HG03442 (cell line): ENCODE measurements at regions not wholly inside any gene's neighbourhood (a gene's known extent, or its start where the extent isn't known, plus 50 kb on each side); places are given as distances from the start of the nearest gene placed in this dataset.
"Not testable (repeated sequence)": the region's sequence is repeated elsewhere in the genome, so short reads cannot be mapped to it uniquely, and the experiment has no call there.

Experiments
- ATAC-seq: cut with Tn5 transposase; IDR thresholded peaks from one replicate; pipeline ENCODE4 v1.9.1; 2021; ENCODE audit warnings: mild to moderate bottlenecking, moderate library complexity; ENCODE audit not compliant: unreplicated experiment

DNA sequence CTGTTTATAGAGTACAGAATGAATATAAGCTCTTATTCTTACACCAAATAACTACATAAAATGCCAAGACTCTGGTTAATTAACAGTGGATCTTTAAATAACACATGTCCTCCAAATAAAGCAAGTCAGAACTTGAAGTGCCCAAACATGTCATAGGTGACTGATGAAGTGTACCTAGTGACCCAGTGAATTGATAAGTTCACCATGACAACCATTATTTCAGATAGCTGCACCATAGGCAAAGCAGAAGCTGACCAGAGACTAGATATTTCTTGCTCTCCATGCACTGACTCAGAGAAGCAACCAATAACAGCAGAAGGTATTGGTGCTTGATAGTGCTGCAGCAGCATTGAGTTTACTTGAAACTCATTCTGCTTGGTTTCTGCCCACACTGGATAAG is 192.1 kb downstream of the DUSP10 start:
- ATAC-seq, result no peak

DNA sequence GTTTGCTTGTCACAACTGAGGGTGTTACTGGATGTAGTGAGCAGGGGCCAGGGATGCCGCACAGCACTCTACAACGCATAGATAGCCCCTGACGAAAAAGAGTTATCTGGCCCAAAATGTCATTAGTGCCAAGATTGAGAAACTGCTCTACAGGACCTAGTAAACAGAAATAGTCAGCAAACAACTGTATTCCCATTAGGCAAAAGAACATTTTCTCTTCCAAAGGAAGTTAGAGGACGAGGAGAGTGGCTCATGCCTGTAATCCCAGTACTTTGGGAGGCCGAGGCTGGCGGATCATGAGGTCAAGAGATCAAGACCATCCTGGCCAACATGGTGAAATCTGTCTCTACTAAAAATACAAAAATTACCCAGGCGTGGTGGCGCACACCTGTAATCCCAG is 189.1 kb downstream of the DUSP10 start:
- not testable (repeated sequence) for ATAC-seq

DNA sequence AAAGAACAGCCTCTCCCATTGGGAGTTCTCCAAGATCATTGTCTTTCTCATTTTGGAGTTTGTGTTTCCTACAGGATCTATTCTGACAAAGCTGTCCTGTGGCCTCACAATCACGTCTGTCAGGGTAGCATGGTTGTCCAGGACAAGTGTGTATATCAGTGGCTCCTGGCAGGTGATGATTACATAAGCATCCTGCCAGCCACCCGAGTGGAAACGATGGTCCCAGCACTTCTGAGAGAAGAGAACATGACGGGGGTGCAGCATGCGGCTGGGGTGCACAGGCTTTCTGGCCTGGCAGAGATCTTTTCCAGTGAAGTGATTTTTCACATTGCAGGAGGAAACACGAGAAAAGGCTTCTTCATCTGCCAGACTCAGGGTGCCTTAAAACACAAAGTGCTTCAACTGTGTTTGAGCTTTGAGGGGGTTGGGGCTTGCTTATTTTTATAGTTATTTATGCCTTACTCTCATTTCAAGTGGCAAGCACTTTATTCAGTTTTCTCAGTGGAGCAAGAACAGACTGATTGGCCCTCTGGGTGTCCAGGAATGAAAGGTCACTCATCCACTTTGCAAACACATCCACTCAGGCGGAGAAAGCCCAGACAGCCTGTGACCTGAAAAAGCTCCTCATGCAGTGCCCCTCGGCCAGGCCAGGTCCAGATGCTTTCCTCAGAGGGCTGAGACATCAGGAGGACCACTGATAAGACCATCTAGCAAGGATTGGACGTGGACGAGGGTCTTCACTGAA is 186.0 kb downstream of the DUSP10 start:
- no peak for ATAC-seq

DNA sequence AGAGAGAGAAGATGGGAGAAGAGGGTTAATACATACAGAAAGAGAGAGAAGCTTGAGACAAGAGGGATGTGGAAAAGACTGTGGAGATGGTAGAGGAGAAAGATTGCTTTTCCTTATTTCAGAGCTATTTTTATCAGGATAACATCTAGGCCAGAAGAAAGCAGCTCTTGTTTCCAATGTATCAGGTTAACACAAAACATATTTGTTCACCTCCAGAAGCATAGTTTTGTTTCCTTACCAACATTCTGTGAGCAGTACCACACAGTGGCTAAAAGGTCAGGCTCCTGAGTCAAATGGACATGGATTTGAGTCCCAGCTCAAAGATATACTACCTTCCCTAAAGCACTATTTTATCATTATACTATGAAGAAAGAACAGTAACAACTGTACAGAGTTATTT is 185.5 kb downstream of the DUSP10 start:
- ATAC-seq, result no peak

DNA sequence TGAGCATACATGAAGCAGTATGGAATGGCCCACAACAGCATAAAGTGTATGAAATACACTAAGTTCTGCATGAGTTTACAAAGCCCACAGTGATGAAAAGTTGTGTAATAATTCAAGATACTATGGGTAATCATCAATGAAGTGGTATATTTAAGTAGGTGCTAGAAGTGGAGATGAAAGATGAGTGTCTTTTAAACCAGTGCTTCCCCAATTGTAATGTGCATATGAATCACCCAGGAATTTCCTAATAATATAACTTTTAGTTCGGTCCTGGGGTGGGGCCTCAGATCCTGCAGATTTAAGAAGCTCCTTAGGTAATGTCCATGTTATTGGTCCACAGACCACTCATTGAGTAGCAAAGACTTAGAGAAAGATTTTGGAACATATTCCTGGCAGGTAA is 184.9 kb downstream of the DUSP10 start:
- ATAC-seq, result no peak

DNA sequence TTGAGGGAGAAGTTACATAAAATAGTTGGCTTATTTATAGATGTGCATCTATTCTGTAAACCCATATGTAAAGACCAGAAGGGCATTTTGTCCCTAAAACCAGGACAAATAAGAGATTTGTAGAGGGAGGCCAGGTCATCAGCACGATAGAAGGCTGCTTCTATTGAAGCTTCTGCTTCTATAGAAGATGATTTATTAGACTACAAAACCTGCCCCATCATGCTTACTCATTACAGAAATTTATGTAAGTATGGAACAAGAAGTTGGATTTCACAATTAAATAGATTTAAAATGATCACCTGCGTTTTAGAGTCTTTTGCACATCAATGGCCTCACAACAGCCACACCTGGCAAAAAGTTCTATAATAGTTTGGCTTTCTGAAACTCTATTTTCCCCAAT is 183.5 kb downstream of the DUSP10 start:
- ATAC-seq, result no peak

DNA sequence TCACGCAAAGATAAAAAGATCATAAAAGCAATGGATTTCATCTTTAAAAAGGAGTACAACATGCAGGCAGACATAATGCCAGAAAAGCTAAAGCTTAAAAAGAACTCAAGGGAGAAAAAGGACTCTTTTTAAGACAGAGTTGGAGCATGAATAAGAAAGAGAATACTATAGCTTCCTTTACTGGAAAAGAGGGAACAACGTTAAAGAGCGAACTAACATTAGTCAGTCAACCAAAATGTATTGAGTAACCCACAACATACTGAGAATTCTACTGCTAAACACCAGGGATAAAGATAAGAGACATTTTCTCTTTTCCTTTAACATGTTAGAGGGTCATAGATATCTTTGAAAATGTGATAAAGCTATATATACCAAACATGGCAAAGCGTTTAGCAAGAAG is 182.0 kb downstream of the DUSP10 start:
- ATAC-seq, result no peak

DNA sequence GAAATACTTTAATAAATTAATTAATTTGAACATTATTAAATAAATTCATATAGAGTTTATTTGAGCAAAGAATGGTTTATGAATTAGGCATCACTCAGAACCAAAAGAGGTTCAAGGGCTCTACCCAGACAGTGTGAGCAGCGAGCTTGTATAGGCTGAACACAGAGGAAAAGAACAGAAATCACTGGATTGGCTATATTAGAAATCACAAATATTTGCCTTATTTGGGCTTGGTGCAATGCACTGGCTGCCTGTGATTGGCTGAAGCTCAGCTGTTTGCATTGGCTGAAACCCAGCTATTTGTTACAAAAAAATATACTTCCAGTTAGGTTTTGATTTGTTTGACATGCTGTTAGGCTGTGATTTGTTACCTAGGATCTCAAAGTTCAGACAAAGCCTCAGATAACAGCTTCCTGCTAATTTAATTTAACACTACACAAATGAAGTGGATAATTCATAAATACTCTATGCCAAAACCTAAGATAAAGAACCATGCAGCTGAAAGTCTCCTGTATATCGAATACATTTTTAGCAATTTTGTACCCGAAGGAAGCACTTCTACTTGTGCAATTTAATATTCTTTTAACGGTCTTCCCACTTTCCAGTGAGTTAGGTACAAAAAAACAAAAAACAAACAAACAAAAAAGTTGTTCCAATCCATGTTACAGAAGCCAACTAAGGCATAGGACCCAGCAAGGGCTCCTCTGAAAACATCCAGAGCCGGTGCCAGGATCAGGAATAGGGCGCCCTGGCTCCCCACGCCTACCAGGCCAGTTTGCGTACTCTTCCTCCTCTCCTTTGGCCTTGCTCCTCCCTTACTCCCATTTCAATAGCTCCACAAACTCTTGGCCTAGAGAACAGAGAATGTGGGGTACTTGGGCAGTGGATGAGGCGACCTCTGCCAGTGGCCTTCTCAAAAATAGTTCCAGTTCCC is 179.1 kb downstream of the DUSP10 start:
- no peak for ATAC-seq

DNA sequence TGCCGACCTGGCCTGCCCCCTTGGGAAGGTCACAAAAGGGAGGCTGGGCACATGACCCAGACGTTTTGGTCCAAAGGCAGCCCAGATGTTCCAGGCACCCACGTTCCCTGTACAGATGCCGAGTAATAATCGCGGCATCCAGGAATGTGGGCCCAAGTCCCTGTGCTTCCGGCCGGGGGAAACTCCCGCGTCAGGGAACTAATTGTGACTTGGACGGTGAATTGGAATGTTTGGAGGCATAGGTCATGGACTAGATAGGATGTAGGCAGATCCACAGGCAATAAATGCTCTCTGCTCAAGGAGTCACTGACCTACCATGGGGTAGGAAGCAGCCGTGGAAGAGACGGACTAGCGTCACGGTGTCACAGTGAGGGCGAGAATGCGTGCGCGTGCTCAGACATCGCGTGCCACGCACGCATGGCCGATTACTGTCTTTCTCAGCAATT is 178.4 kb downstream of the DUSP10 start:
- ATAC-seq, result no peak

DNA sequence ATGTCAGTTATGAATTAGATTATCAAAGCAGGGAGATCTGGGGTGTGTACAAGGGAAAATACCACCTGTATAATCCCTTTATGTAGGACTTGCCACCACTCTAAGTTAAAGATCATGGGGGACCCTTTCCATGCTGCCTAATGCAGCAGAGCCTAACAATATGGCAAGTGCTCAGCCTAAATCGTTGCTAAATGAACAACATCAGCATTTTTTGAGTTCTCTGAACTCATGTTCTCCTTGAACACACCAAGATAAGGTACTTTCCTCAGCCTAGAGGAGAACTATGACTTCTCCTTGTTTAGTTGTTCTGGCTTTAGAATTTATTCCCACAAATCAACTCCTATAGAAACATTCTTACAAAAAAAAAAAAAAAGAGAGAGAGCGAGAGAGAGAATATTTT is 177.0 kb downstream of the DUSP10 start:
- ATAC-seq, result no peak

DNA sequence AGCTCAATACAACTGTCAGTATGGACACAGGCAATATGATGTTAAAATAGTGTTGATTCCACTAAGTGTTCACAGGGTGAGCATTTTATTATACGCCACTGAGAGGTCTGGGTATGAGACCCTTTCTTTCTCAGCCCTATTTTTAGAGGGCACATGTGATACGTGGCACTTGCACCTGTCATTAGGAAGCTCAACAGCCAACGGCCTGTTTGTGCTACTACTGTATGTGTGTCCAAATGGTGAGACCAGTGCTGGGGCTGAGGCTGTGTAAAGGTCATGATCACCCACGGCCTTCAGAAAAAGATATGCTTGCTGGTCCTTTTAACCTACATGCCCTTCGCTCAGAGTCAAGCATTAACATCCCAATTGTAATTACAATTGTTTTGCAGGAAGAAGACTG is 176.2 kb downstream of the DUSP10 start:
- ATAC-seq, result no peak

DNA sequence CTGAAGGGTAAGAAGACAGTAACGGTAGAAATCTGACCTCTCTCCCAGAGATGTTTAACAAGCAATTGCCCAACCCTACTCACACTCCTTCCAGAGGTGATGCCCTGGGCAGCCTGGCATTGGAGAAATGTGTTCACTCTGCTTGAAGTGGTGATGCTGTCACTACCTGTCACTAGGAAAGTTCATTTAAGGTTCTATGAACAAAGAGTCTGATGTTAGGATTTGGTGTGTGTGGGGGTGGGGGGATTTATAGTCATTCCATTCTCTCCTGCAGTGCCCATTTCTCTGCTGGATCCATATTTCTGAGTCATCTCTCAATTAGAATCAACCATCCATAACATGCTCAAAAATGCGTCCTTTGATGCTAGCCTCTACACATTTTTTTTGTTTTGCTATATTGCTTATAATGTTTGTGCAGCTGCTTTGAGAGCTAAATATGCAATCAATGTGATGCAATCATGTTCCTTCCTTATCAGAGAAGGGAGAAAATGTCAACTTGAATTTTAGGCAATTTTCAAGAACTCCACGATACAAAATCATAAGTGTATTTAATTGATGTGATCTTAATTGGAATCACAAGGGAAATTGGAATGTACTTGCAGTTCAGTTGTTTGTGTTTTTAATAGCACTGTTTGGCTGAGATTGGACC is 173.9 kb downstream of the DUSP10 start:
- no peak for ATAC-seq

DNA sequence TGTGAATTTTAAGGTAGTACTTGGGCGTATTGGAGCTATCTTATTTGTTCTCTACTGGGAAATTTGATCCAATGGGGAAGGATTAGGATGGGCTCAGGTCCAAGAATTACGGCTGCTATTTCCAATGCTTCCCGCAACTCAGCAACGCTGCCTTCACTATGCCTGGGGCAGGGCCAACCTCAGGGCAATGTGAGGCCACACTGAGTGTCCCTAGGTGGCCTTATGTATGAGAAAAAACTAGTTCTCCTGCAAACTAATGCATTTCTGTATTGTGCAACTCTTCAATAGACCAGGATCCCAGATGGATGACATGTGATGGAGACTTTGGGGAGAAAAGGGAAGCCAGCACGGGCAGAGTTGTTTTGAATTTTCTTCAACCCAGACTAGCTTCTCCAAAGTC is 168.1 kb downstream of the DUSP10 start:
- ATAC-seq, result no peak

DNA sequence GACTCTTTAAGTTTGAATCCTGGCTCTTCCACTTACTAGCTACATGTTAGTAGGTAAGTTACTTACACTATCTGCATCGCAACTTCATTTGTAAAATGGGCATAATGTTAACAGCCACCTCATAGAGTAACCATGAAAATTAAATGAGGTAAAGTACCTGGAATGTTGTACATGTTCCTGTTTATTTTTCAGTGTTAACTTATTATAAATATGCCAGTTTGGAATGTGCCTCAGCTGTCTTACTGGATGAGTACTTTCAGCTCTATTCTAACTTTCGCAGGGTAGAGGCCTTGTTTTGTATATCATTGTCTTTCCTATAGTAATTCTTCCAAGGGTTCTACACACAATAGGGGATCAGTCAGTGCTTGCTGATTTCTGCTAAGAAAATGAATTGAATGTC is 167.4 kb downstream of the DUSP10 start:
- ATAC-seq, result no peak

DNA sequence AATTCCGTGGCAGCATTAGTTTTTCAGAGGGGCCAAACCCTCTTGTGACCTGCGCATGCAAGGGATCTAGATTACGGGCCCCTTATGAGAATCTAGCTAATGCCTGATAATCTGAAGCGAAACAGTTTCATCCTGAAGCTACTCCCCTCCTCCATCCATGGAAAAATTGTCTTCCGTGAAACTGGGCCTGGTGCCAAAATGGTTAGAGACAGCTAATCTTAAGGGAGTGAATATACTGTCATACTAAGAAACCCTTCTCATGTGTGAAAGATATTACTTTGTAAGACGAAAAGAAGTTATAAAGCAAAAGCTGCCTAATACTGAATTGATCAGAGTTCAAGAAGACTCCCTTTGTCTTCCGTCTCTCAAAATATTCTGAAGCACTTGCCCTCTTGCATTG is 166.3 kb downstream of the DUSP10 start:
- no peak for ATAC-seq

DNA sequence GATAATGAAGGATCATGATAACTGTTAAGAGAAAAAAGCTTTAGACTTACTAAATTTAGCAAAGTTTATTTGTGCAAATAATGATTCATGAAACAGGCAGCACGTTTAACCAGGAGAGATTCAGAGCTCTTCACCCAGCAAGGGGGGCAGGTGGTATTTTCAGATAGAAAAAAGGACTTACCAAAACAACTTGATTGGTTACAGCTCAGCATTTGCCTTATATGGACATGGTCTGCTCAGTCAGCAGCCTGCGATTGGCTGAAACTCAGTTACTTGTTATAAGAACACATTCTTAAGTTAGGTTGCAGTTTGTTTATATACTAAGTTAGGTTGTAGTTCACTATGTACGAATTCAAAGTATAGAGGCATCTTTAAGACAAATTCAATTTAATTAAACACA is 165.6 kb downstream of the DUSP10 start:
- no peak for ATAC-seq

DNA sequence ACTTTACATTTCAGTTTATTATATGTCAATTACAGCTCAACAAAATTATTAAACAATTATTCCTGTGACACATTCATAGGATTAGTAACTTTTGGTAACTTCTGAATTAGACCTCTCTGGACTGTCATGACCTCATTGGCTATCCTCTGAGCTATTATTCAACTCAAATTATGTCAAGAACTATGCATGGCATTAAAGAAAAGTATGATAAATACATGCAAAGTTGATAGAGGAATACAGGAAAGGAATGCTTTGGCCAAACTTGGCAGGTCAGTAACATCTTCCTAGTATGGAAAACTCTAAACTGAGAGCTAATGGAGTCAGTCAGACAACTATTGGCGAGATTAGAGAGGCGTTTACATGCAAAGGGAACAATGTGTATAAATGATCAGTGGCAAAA is 158.4 kb downstream of the DUSP10 start:
- no peak for ATAC-seq

DNA sequence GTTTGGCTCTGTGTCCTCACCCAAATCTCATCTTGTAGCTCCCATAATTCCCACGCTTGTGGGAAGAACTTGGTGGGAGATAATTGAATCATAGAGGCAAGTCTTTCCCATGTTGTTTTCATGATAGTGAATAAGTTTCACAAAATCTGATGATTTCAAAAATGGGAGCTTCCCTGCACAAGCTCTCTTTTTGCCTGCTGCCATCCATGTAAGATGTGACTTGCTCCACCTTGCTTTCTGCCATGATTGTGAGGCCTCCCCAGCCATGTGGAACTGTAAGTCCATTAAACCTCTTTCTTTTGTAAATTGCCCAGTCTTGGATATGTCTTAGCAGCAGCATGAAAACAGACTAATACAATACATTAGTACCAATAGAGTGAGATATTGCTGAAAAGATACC is 154.9 kb downstream of the DUSP10 start:
- not testable (repeated sequence) for ATAC-seq

DNA sequence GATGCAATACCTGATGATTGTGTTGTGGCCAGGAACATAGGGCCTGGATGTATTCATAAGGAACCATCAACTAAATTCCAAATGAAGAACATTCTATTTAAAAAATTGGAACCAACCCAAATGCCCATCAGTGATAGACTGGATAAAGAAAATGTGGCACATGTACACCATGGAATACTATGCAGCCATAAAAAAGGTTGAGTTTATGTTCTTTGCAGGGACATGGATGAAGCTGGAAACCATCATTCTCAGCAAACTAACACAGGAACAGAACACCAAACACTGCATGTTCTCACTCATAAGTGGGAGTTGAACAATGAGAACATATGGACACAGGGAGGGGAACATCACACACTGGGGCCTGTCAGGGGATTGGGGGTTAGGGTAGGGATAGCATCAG is 150.6 kb downstream of the DUSP10 start:
- not testable (repeated sequence) for ATAC-seq

DNA sequence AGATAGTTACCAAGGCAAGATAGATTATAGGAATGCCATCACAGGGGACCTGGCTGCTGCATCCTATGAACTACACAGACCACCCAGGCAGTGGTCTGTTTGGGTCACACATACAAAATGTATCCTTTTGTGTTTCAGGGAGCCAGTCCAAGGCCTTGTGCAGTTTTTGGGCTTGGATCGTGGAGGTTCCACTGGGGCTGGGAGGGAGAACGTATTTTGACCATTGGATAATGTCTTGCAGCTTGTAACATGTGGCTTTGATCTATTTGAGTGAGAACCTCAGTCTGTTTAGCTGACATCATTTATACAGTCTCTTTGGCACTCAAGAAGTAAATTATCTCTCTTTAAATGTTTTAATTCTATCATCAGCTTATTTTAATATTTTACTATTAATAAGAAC is 147.3 kb downstream of the DUSP10 start:
- ATAC-seq, result no peak

DNA sequence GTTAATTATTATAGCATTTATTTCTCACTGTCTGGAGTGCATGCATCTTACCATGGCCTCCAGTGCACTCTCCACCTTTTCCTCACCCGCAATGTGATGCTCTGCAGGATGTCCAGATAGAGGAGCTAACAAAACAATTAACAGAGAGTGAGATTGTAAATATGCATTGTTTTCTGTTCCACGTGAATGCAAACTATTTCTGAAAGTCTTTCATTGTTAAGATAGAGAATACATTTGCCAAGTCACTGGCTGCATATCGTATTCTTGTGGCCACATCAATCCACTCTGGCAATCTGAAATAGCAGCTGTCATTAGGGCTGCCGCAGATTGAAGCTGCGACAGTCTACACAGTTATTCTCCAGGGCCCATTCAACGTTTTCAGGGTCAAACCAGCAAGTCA is 143.8 kb downstream of the DUSP10 start:
- ATAC-seq, result no peak

DNA sequence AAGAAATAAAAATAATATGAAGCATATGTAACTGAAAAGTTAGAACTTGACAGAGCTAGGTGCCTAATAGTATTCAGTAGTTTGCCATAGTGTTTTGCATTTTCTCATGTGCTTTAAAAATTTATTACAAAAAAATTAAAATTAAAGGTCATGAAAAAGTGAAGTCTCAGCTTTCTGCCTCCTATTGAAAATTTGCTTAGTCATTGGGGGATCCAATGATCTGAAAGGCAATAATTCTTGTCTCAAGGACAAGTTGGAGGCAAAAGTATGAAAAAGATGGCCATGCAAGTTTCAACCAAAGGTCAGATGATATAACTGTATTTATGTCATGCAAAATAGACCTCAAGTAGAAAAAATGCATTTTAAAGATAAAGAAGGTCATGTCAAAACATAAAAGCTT is 140.7 kb downstream of the DUSP10 start:
- no peak for ATAC-seq
